Bone marrow (tissue), 2 donors: ENCODE measurements at regions not wholly inside any gene's neighbourhood (a gene's known extent, or its start where the extent isn't known, plus 50 kb on each side); places are given as distances from the start of the nearest gene placed in this dataset.
A peak's percentile ranks its signal among the peaks of the same experiment; 100 is the strongest.
"Not testable (repeated sequence)": the region's sequence is repeated elsewhere in the genome, so short reads cannot be mapped to it uniquely, and the experiment has no call there.

ENCODE experiments used
- DNase-seq, 2 donors: peaks; one replicate each; lab custom pipeline; 2025; lab: John Stamatoyannopoulos, UW

DNA sequence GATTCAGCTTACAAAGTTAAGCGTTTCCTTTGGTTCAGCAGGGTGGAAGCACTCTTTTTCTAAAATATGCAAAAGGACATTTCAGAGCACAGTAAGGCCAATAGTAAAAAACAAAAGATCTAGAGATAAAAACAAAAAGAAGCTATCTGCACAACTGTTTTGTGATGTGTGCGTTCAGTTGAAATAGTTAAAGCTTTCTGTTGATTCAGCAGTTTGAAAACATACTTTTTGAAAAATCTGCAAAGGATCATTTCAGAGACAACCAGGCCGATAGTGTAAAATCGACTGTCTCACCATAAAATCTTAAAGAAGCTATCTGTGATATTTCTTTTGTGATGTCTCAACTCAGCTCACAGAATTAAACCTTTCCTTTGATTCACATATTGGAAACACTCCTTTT, 300.0 kb upstream of the ALG10B start:
- no peak for DNase-seq

DNA sequence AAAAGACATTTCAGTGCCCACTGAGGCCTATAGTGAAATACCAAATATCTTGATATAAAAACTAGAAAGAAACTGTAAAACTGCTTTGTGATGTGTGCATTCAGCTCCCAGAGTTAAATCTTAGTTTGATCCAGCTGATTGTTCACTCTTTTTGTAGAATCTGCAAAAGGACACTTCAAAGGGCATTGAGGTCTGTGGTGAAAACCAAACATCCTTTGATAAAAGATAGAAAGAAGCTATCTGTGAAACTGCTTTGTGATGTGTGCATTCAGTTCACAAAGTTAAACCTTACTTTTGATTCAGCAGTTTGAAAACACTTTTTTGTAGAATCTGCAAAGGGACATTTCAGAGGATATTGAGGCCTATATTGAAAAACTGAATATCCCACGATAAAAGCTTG, 290.7 kb upstream of the ALG10B start:
- DNase-seq: no peak

DNA sequence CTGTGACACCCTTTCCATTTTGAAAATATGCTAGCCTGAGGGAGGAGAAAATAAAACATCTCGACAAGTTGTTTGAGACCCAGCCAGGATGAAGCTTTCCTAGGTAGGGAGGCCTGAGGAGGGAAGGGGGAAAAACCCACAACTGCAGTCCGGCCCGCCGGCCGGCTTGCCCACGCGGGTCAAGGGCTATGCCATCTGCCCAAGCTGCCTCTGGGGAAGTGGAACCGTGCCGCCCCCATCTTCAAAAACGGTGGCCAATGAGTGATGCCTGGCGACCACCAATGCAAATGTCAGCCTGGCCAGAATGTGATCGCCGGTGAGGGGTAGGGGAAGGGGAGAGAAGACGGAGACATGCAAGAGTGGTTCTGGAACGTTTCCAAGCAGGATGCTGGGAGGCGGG, 263.5 kb upstream of the ALG10B start:
- DNase-seq: no peak

DNA sequence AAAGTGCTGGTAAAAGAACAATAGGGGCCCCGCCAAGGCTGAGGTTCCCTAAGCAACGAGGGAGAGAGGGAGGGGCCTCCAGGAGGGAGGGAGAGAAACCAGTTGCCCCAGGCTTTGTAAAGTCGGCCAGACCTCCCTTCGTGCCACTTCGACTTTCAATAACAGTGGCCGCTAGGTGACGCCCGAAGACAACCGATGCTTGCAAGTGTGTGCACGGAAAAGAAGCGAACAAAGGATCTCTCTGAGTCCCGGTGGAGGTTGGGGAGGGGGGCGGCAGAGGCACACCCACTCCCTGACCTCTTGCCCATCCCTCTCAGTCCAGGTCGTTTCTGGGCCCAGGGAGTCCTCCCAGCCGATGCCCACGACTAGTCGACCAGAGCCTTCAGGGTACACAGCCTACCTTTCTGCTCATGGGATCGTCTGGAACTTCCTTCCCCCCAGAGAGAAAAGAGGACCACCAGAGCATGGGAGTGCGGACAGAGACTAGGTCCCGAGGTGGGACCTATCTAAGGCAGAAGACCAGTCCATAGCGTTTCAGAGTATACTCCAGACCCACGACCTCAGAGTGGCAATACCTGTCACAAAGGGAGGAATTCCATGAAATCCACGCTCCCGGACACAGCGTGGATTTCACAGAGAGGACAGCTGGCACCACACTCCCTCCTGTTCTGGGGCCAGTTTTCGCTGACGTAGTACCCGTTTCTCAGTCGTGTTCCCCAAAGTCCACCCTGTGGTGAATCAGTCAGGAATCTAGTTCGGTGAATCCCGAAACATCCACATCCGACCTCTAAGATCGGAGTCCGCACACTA, 262.7 kb upstream of the ALG10B start:
- no peak for DNase-seq

DNA sequence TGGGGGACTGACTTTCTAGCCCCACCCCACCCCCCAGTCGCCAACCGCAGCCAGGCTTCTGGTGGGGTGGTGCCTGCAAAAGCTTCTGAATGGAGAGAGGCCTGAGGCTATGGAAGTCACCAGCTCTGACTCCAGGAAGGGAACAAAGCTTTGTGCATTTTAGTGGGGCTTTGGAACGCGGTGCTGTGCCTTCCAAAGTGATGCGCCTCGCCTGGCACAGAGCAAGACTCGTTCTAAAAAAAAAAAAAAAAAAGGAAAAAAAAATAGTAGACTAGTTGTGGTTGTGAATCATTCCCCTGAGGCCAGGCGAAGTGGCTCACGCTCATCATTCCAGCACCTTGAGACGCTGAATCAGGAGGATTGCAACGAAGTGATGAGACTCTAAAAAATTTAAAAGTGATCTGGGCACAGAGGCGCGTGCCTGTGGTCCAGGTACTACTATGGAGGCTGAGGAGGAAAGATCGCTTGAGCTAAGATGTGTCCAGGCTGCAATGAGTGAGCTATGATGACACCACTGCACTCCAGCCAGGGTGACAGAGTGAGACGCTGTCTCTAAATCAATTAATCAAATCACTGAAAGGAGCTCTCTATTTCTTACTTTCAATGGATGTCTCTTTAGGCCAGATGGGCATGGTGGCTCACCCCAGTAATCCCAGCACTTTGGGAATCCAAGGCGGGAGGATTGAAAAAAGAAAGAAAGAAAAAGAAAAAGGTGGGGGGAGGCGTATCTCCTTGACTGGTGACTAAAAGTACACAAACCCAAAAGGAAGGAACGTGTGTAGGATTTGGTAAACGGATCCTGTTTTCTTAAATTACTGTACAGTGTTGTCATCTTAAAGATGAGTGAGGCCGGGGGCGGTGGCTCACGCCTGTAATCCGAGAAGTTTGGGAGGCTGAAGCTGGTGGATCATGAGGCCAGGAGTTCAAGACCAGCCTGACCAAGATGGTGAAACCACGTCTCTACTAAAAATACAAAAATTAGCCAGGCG, 259.6 kb upstream of the ALG10B start:
- DNase-seq: no peak

DNA sequence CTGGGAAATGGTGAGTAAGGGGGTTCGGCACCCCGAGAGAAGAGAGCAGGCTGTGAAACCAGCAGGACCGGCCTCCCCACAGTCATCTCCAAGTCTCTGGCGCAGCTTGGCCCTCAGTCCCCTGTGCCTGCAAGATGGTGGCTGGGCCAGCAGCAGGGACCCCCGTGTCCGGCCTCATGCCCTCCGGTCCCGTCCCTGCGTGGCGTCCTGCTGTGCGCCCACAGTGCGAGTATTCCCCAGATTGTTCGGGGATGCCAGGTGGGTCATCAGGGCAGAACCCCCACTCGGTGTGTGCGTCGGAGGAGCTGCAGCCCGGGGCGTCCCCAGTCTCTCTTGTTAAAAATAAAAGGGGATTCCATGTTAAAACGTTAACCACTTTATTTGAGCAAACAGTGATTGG, 216.9 kb upstream of the ALG10B start:
- DNase-seq: no peak

DNA sequence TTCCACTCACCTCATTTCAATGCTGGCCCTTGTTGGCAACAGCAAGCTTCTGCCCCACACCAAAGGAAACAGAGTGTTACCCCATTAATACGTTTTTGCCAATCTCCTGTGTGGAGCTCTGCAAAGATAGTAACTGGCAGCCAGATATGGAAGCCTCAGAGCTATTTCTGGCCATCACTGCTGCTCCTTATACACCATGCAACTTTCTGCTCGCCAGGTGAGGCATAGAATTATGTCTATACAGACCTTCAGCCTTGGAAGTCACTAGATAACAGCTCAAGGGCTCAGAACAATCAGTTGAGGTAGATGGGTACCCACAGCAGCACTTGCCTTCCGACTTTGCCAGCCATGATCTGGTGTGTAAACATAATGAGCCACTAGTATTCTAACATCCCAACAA, 214.8 kb upstream of the ALG10B start:
- DNase-seq: no peak

DNA sequence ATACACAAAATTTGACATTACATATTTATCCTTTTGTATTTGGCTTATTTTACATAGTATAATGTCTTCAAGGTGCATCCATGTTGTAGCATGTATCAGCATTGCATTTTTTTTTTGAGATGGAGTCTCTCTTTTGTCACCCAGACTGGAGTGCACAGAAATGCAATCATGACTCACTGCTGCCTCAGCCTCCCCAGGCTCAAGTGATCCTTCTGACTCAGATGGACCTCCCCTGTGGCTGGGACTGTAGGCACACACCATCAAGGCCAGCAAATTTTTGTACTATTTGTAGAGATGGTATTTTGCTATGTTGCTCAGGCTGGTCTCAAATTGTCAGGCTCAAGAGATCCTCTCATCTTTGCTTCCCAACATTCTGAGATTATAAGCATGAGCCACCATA, 214.4 kb upstream of the ALG10B start:
- no peak for DNase-seq

DNA sequence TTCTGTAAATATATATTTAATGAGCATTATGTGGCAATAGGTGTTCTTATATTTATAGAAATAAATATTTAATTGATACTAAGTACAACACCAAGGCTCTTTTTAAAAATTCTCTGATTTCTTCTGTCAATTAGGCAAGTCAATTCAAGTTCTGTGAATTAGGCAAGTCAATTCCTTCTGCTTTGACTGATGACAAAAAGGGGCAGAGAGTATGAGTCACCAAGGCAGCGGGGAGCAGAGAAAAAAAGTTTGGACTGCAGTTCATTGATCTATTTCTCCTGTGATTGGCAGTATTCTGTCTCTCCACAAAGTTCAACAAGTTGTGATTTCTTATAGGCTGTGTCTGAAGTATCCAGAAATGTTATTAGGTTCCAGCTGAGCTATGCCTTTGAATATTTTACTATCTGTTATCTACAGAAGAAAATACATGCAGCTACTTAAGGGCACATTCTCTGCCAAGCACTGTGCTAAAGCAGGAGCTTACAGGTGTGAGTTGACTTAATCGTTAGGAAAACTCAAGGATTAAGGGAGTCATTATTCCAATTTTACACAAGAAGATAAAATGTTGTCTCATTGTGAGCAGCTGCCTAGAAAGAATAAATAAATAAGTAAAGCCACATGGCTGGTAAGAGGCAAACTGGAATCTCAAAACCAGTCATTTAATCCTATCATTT, 206.4 kb upstream of the ALG10B start:
- no peak for DNase-seq

DNA sequence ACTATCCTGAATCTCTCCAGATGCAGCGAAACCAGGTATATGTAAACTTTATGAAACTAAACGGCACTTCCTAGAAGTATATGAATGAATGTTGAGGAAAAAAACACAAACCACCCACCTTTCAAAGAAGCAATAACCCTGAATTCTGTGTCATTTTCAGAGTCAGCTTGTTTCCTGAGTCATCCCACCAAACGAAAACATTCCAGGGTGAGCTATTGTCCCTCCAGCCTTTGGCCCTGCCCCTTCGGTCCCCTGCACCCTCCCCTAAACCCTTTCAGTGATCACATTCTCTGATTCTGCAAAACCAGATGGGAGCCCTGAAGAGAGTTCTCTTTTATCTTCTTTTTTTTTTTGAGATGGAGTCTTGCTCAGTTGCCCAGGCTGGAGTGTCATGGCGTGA, 202.6 kb upstream of the ALG10B start:
- DNase-seq: no peak

DNA sequence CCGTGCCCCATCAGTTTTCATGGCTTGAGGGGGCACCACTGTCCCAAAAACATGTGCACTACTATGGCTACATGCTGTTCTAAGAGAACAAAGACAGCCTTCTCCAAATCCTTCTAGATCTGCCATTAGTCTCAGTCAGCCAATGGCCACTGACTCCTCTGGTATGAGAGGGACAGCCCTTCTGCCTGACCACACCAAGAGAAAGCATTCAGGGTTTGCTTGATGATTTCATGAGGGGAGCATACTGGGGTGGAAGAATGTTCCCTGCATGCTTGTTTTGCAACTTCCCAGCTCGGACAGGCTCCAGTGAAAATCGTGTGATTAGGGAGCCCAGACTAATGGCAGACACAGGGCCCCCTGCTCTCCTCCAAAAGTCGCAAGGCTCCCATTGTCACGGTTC, 199.6 kb upstream of the ALG10B start:
- no peak for DNase-seq

DNA sequence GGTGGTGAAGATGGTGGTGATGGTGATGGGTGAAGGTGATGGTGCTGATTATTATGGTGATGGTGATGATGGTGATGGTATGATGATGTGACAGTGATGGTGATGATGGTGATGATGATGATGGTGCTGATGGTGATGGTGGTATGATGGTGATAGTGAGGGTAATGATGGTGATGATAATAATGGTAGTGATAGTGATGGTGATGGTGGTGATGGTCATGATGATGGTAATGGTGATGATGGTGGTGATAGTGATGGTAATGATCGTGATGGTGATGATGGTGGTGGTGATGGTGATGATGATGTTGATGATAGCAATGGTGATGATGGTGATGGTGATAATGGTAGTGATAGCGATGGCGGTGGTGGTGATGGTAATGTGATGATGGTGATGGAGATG, 197.9 kb upstream of the ALG10B start:
- DNase-seq: no peak

DNA sequence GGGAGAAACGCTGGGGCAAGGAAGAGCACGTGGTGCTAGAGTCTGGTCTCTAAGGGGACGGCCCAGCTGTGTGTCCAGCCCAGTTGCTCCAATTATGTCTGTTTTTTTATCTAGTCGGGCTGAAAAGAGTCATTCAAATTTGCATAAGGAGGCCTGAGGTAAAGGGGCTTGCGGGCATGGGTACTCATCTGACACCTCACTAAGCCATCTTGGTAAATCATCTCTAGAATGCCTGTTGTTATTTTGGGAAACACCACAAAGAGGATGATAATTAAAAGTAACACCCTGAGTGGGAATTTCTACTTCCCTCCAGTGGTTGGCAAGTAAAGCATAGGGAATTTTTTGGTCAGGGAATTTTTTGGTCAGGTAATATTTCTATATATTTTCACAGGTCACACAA, 196.1 kb upstream of the ALG10B start:
- no peak for DNase-seq

DNA sequence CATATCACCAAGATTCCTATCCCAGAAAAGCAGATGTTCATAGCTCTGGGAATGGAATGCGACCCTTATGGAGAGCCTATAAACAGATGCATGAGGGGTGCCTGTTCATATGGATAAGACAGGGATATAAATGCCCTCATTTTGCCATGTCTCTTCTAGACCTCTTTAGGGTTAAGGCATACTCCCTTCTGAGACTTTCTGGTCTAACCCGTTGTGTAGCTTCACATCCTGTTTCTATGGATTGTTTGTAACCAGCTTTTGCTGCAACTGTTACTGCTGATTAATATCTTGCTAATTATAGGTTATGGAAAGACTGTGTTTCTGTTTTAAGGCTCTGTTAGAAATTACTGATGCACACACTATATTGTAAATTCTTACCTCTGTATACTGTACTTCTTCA, 193.5 kb upstream of the ALG10B start:
- DNase-seq: not testable (repeated sequence)

DNA sequence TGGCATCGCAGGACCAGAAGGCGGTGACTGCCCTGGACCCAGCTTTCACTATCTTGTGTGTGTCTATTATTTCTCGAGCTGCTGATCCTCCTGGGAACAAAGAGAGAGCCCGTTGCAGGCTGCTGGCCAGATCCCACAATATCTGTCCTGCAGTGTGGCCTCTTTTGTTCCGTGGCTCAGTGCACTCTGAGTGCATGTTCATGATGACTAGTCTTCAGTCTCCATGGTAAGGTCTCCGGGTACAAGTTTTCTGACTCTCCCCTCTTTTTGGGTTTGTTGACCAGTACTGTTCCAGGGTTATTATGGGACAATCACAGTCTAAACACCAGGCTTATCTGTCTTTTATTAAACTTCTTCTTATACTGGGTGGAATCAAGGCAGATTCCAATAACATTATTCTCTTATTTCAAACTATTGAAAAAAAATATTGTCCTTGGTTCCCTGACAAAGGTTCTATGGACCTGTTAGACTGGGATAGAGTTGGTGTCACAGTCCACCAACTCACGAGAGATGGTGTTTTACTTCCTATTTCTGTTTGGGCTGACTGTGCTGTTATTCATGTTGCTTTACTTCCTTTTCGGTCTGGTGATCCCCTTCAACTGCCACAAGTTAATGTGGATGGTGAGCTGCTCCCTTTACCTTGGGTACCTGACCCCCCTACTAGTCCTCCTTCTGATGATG, 192.9 kb upstream of the ALG10B start:
- no peak for DNase-seq

DNA sequence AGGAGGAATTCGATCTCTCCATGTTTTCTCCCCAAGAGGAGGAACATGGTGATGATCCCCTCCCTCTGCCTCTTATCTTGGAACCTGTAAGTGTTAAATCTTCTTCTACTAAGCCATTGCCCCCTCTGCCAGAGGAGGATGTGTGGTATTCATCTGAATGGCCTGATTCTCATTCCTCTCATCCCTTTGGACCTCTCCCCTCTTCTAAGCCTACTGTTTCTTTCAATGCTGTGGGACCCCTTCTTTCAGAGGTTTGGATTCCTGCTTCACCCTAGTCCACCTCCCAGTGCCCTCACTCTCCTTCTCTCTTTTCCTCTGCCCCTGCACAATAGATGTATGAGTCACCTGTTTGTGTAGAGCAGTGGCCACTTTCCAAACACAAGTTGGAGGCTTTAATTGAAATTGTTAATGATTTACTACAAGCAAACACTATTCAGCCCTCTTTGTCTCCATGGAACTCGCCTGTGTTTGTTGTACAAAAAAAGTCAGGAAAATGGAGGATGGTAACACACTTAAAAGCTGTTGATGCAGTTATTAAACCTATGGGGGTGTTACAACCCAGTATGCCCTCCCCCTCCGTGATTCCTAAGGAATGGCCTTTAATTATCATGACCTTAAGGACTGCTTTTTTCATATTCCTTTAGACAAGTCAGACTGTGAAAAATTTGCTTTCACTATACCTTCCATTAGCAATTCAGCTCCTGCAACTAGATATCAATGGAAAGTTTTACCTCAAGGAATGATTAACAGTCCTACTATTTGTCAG, 192.1 kb upstream of the ALG10B start:
- no peak for DNase-seq

DNA sequence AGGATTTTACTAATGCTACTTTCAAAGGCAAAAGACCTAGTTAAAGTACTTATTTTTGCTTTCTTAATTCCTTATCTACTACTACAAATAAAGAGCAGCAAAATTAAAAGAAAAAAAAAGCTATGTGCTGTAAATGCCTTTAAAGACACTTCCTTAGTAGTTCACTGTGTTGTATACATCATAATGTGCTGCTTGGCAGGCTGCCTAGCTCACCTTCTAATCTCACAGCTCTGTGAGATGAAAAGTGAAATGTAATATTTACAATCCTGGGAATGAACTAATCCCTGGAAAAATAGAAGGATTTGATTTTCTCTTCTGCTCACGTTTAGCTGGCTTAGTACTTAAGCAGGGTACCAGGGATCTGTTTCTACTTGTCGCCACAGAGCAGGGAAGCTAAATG, 184.4 kb upstream of the ALG10B start:
- DNase-seq: no peak

DNA sequence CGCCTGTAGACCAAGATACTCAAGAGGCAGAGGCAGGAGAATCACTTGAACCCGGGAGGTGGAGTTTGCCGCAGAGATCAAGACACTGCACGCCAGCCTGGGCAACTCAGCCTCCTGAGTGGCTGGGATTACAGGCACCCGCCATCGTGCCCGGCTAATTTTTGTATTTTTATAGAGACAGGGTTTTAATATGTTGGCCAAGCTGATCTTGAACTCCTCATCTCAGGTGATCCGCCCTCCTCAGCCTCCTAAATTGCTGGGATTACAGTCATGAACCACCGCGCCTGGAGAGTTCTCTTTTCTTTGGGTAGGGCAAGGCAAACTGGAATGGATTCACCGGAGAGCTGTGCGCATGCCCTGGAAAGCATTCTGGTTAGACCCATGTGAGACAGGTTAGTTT, 179.3 kb upstream of the ALG10B start:
- no peak for DNase-seq

DNA sequence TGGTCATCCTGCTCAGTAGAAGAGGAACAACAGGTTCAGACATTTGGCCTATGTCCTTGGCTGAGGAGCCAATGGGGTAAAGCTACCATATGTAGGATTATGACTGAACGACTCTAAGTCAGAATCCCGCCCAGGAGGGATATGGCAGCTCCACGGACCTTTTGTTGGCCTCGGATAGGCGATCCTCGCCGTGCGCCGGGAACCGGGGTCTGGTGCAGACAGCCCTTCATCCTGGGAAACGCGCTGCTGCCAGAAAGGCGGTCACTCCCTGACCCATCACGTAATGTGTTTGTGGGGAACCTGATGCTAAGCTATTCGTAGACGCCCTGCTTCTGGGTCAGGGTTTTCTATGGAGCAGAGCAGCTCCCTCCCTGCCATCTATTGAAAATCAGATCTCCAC, 178.9 kb upstream of the ALG10B start:
- DNase-seq: no peak

DNA sequence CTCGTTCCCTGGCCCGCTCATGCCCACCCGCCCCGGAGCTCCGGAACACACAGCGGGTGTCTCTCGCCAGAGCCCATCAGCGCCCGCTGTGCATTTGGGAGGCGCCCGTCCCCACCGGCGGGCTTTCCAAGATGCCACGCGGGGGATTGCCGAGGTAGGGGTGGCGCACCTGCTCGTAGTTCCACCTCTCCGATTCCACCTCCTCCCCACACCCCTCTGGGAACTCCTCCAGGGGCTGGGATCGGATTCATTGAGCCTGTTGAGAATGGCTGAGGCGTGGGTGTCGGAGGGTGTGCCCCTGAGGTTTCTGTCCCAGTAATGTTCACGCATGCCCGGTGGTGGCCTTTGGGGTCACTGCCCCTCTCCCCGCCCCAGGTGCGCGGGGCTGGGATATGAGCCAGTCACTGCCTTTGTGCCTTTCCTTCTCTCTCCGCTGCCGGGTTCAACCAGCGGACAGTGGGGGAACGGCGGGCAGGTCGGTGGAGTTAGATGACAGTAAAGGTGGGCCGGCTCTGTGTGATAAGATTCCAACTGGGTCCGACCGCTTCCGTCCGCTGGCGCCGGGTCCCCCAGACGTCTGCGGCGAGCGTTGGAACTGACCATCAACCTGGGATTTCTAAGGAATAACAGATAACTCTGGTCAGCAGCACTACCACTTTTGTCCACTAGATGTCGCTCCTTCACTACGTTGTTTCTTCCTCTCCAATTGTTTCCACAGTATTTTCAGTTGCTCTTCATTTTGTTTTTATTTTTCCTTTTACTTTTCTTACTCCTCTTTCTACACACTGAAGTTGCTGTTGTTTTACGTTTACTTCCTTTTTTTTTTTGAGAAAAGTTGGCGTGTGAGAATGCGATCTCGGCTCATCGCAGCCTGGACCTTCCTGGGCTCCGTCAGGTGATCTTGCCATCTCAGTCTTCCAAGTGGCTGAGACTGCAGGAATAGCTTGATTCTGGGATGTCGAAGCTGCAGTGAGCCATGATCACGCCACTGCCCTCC, 178.1 kb upstream of the ALG10B start:
- peak; percentile 3 to 51 for DNase-seq
